GM18909 (cell line): ENCODE measurements at regions not wholly inside any gene's neighbourhood (a gene's known extent, or its start where the extent isn't known, plus 50 kb on each side); places are given as distances from the start of the nearest gene placed in this dataset.
"Not testable (repeated sequence)": the region's sequence is repeated elsewhere in the genome, so short reads cannot be mapped to it uniquely, and the experiment has no call there.

Source experiments
- ATAC-seq: cut with Tn5 transposase; IDR thresholded peaks from one replicate; pipeline ENCODE4 v1.9.1; 2021; ENCODE audit warnings: mild to moderate bottlenecking; ENCODE audit not compliant: unreplicated experiment, poor library complexity

- no peak for ATAC-seq
These were observed 856.4 kb upstream of the CDH6 start for GRCh38 chr5:30337084-30337573.

GRCh38 chr5:30331534-30331933 is 862.0 kb upstream of the CDH6 start:
- ATAC-seq, result no peak

GRCh38 chr5:30325795-30326194 is 867.7 kb upstream of the CDH6 start:
- no peak for ATAC-seq

- no peak for ATAC-seq
These were observed 869.4 kb upstream of the CDH6 start for GRCh38 chr5:30324083-30324482.

- ATAC-seq, result no peak
These were observed 905.6 kb upstream of the CDH6 start for GRCh38 chr5:30287890-30288289.

GRCh38 chr5:30279237-30279636 is 914.2 kb upstream of the CDH6 start:
- ATAC-seq, result no peak

- no peak for ATAC-seq
These were observed 926.5 kb upstream of the CDH6 start for GRCh38 chr5:30267026-30267425.

GRCh38 chr5:30239331-30240022 is 954.0 kb upstream of the CDH6 start:
- ATAC-seq, result no peak

- no peak for ATAC-seq
These were observed 956.3 kb upstream of the CDH6 start for GRCh38 chr5:30237189-30237588.

GRCh38 chr5:30209755-30210154 is 983.7 kb upstream of the CDH6 start:
- ATAC-seq, result no peak

GRCh38 chr5:30197662-30198061 is 995.8 kb upstream of the CDH6 start:
- no peak for ATAC-seq

GRCh38 chr5:30195036-30195435 is 998.5 kb upstream of the CDH6 start:
- no peak for ATAC-seq

GRCh38 chr5:30194595-30194994 is 998.9 kb upstream of the CDH6 start:
- ATAC-seq, result no peak

GRCh38 chr5:30183795-30184194 is 1009.7 kb upstream of the CDH6 start:
- ATAC-seq, result no peak

- no peak for ATAC-seq
These were observed 1037.3 kb upstream of the CDH6 start for GRCh38 chr5:30156156-30156555.

- no peak for ATAC-seq
These were observed 1041.1 kb upstream of the CDH6 start for GRCh38 chr5:30152431-30152830.

GRCh38 chr5:30150231-30150630 is 1043.3 kb upstream of the CDH6 start:
- no peak for ATAC-seq

- ATAC-seq, result no peak
These were observed 1044.0 kb upstream of the CDH6 start for GRCh38 chr5:30149526-30149925.

- ATAC-seq, result no peak
These were observed 1045.5 kb upstream of the CDH6 start for GRCh38 chr5:30147976-30148375.

GRCh38 chr5:30144059-30144458 is 1049.4 kb upstream of the CDH6 start:
- ATAC-seq, result not testable (repeated sequence)

GRCh38 chr5:30142432-30142831 is 1051.1 kb upstream of the CDH6 start:
- ATAC-seq, result no peak

GRCh38 chr5:30121043-30121442 is 1072.4 kb upstream of the CDH6 start:
- no peak for ATAC-seq
